Breast epithelium (tissue), 4 donors: ENCODE measurements at regions not wholly inside any gene's neighbourhood (a gene's known extent, or its start where the extent isn't known, plus 50 kb on each side); places are given as distances from the start of the nearest gene placed in this dataset.

Experiments used
- DNase-seq, 2 donors: peaks; one replicate each; pipeline ENCODE4 v3.0.0-alpha.2; 2019; ENCODE audit warnings: low spot score in 2 of 2
- H3K27ac ChIP-seq, 2 donors: fragments of 200-600 bp; sonication (generic) in 1 of 2; one replicate each; pipeline ENCODE4 v1.5.1; 2016 to 2019; ENCODE audit warnings: mild to moderate bottlenecking in 1 of 2
- H3K27me3 ChIP-seq, 2 donors: fragments of 200-600 bp; sonication (generic) in 1 of 2; one replicate each; pipeline versions ENCODE4 v1.5.1 to v1.6.0; 2017 to 2019; ENCODE audit warnings: control low read depth in 1 of 2, mild to moderate bottlenecking in 1 of 2
- H3K36me3 ChIP-seq: fragments of 200-600 bp; one replicate; pipeline ENCODE4 v1.5.1; 2019
- H3K4me1 ChIP-seq, 2 donors: fragments of 200-600 bp; sonication (generic); one replicate each; pipeline ENCODE4 v1.5.1; 2016 to 2019; ENCODE audit warnings: control low read depth in 1 of 2
- H3K4me3 ChIP-seq, 3 donors: fragments of 200-600 bp; sonication (generic); 1 replicate in 2 of 3; 2 replicates in 1 of 3; pipeline ENCODE4 v1.5.1; 2016 to 2019; ENCODE audit warnings: mild to moderate bottlenecking in 3 of 3, moderate library complexity in 2 of 3
- H3K9me3 ChIP-seq, 2 donors: fragments of 200-600 bp; sonication (generic) in 1 of 2; one replicate each; pipeline ENCODE4 v1.5.1; 2016 to 2019; ENCODE audit warnings: control low read depth in 1 of 2
- POLR2A ChIP-seq: fragments of 450-650 bp; IDR thresholded peaks from one replicate; pipeline ENCODE4 v1.6.1; 2016; ENCODE audit warnings: antibody characterized with exemption, mild to moderate bottlenecking, moderate library complexity
- POLR2AphosphoS5 ChIP-seq, 3 donors: sonication (generic); formaldehyde crosslinking; IDR thresholded peaks; one replicate each; pipeline ENCODE4 v1.6.1; 2017; ENCODE audit warnings: antibody characterized with exemption in 3 of 3
- intact Hi-C: fragments of 100-400 bp; cut with DNase I; formaldehyde crosslinking; loops from one replicate; pipeline ENCODE4 v1.15.1; 2023; ENCODE audit warnings: low total_unique reads
- TF ChIP-seq, protein P1 (sequence below), 3 donors: fragments of 450-650 bp; IDR thresholded peaks; one replicate each; pipeline ENCODE4 v1.5.1; 2016 to 2017; ENCODE audit warnings: antibody characterized with exemption in 3 of 3, mild to moderate bottlenecking in 3 of 3, moderate library complexity in 3 of 3

DNA sequence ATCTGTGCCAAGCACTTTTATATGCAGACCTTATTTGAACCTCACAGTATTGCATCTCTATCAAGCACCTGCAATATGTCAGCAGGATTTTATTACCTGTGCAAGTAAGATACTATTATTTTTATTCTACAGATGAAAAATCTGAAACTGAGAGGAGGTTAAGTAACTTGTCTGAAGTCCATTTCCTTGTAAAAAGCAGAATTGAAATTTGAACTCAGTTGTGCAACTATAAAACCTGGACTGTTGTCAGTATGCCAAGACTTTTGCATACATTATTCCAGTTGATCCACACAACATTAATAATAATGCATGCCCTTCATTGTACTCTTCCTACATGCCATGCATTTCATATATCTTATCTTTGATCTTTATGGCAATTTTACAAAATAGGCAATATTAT is 82.2 kb upstream of the BRINP1 start:
- Histone ChIP-seq H3K36me3 (no peaks in the 10 kb centered on the region), H3K27ac (no peak overlapping the region), H3K9me3 (no peaks in the 10 kb centered on the region), H3K27me3 (no peaks in the 10 kb centered on the region), H3K4me3 (no peak overlapping the region), H3K4me1 (no peaks in the 10 kb centered on the region)
- TF ChIP-seq POLR2A: no peak
- TF ChIP-seq POLR2AphosphoS5 (IDR thresholded peaks at IDR 0.05): no peak
- TF ChIP-seq, protein P1, sequence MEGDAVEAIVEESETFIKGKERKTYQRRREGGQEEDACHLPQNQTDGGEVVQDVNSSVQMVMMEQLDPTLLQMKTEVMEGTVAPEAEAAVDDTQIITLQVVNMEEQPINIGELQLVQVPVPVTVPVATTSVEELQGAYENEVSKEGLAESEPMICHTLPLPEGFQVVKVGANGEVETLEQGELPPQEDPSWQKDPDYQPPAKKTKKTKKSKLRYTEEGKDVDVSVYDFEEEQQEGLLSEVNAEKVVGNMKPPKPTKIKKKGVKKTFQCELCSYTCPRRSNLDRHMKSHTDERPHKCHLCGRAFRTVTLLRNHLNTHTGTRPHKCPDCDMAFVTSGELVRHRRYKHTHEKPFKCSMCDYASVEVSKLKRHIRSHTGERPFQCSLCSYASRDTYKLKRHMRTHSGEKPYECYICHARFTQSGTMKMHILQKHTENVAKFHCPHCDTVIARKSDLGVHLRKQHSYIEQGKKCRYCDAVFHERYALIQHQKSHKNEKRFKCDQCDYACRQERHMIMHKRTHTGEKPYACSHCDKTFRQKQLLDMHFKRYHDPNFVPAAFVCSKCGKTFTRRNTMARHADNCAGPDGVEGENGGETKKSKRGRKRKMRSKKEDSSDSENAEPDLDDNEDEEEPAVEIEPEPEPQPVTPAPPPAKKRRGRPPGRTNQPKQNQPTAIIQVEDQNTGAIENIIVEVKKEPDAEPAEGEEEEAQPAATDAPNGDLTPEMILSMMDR (IDR thresholded peaks at IDR 0.05): no peak
- DNase-seq: no peak
- intact Hi-C loops: no loop called here

DNA sequence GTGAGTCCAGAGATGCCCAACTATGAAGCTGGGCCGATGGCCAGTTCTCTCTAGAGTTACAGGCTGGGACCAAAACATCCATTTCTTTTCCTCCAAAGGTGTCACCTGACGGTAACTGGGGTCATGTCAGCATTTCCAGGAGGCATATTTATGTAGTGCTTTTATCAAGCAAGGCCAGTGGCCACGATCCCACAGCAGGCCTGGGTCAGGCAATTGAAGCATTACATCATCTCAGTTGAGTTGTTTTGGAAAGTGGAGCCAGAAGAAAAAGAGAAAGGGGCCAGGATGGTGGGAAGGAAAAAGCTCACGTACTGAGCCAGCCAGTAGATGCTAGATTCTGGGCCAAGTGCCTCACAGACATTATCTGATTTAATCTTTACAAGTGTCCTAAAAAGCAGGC is 73.9 kb upstream of the BRINP1 start:
- TF ChIP-seq, protein P1 (IDR thresholded peaks at IDR 0.05): no peak
- TF ChIP-seq POLR2A (no peak), POLR2AphosphoS5 (IDR thresholded peaks at IDR 0.05) (no peak)
- H3K4me1 ChIP-seq: no peaks in the 10 kb centered on the region
- no peak overlapping the region for H3K4me3 ChIP-seq
- no peak for DNase-seq
- no peaks in the 10 kb centered on the region for H3K27me3 ChIP-seq
- no peaks in the 10 kb centered on the region for H3K36me3 ChIP-seq
- no peaks in the 10 kb centered on the region for H3K9me3 ChIP-seq
- H3K27ac ChIP-seq: no peak overlapping the region
- intact Hi-C loops: no loop called here

DNA sequence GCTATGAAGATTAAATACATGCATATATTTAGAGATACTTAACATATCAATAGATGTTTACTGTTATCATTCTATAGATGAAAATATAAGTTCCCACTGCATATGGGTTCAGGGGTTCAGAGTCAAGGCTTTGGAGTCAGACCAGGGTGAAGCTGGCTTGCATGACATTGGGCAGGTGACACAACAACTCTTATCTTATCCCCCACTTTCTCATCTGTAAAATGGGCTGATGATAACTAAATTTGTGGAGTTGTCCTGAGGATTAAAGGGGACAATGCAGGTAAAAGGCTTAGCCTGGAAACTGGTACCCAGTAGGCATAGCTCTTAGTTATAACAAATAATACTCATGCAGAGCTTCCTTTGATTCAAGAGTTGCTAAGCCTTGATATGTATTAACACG is 72.6 kb upstream of the BRINP1 start:
- Histone ChIP-seq H3K27ac (no peak overlapping the region), H3K27me3 (no peaks in the 10 kb centered on the region), H3K4me1 (no peaks in the 10 kb centered on the region), H3K36me3 (no peaks in the 10 kb centered on the region), H3K9me3 (no peaks in the 10 kb centered on the region), H3K4me3 (no peak overlapping the region)
- intact Hi-C loops: no loop called here
- no peak for DNase-seq
- TF ChIP-seq, protein P1 (IDR thresholded peaks at IDR 0.05): no peak
- TF ChIP-seq POLR2AphosphoS5 (IDR thresholded peaks at IDR 0.05): no peak
- TF ChIP-seq POLR2A: no peak

DNA sequence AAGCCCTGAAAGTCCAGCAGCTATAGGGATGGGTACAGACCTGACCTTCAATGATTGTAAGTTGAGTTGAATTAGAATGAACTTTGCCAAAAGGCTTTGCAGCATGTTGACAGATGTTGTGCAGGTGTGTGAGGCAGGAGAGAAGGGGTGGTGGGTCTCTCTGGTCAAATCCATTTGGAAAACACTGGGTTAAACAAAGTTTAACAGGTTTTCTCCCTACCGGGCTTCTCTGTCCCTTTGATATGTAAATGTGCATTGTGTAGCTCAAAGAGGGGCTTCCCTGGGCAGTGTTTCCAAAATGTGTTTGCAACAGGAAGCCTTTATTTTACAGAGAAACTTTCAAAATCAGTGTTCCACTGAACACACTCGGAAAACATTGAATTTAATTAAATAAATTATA is 72.1 kb upstream of the BRINP1 start:
- intact Hi-C loops: no loop called here
- no peaks in the 10 kb centered on the region for H3K9me3 ChIP-seq
- no peaks in the 10 kb centered on the region for H3K4me1 ChIP-seq
- TF ChIP-seq, protein P1 (IDR thresholded peaks at IDR 0.05): no peak
- TF ChIP-seq POLR2AphosphoS5 (IDR thresholded peaks at IDR 0.05) (no peak), POLR2A (no peak)
- H3K4me3 ChIP-seq: no peak overlapping the region
- DNase-seq: no peak
- H3K27ac ChIP-seq: no peak overlapping the region
- H3K27me3 ChIP-seq: no peaks in the 10 kb centered on the region
- H3K36me3 ChIP-seq: no peaks in the 10 kb centered on the region

DNA sequence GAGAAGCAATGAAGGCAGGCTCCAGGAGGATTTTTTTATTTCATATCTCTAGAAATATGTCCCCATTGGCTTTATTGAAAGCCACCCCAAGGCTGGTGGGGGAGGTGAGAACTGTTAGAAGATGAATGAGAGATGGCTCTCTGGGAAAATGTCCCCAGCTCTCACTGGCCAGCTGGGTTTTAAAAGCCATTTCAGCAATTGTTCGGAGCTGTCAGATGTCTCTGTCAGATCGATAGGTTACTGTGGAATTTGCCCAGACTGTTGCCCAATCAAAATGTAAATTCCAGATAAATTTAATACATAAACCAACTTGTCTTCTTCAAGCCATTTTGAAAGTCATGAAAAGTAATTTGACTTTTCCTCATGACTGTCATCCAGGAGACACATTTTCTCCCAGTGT is 67.0 kb upstream of the BRINP1 start:
- no peaks in the 10 kb centered on the region for H3K27me3 ChIP-seq
- intact Hi-C loops: no loop called here
- TF ChIP-seq POLR2AphosphoS5 (IDR thresholded peaks at IDR 0.05): no peak
- TF ChIP-seq, protein P1 (IDR thresholded peaks at IDR 0.05): no peak
- no peak for TF ChIP-seq POLR2A
- no peak overlapping the region for H3K4me3 ChIP-seq
- no peak overlapping the region for H3K27ac ChIP-seq
- H3K4me1 ChIP-seq: no peaks in the 10 kb centered on the region
- no peaks in the 10 kb centered on the region for H3K36me3 ChIP-seq
- no peak for DNase-seq
- no peaks in the 10 kb centered on the region for H3K9me3 ChIP-seq
